ENCODE measurements at regions not wholly inside any gene's neighbourhood (a gene's known extent, or its start where the extent isn't known, plus 50 kb on each side); places are given as distances from the start of the nearest gene placed in this dataset.

DNA sequence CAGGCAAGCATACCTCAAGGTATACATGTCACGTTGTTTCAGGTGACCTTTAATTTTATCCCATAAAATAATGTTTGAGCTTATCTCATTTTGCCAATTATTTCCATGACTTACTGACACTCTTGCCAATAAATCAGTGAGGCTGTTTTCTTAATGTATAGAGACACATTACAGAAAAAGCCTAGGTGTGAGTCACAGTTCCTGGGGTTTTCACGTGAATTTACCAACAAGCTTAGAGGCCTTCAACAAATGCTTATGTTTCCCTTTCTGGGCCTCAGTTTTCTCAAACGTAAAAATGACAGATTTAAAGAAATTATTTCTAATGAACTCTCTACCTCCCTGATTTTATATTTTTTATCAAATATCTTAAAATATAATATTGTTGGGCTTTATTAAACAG, 517.5 kb upstream of the SPHKAP start:
- TF ChIP-seq EZH2 (IDR thresholded peaks at IDR 0.05; ENCODE audit: borderline replicate concordance) (no peak), EZH2phosphoT487 (IDR thresholded peaks at IDR 0.05; ENCODE audit: low read depth, severe bottlenecking, unreplicated experiment) (no peak)
- TF ChIP-seq, protein P1, sequence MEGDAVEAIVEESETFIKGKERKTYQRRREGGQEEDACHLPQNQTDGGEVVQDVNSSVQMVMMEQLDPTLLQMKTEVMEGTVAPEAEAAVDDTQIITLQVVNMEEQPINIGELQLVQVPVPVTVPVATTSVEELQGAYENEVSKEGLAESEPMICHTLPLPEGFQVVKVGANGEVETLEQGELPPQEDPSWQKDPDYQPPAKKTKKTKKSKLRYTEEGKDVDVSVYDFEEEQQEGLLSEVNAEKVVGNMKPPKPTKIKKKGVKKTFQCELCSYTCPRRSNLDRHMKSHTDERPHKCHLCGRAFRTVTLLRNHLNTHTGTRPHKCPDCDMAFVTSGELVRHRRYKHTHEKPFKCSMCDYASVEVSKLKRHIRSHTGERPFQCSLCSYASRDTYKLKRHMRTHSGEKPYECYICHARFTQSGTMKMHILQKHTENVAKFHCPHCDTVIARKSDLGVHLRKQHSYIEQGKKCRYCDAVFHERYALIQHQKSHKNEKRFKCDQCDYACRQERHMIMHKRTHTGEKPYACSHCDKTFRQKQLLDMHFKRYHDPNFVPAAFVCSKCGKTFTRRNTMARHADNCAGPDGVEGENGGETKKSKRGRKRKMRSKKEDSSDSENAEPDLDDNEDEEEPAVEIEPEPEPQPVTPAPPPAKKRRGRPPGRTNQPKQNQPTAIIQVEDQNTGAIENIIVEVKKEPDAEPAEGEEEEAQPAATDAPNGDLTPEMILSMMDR (IDR thresholded peaks at IDR 0.05; ENCODE audit: poor library complexity): no peak
